IMR-90 (cell line): ENCODE measurements at regions not wholly inside any gene's neighbourhood (a gene's known extent, or its start where the extent isn't known, plus 50 kb on each side); places are given as distances from the start of the nearest gene placed in this dataset.

Source experiments
- ATAC-seq: fragments of 200-7000 bp; cut with Tn5 transposase; 2 replicates; pipeline ENCODE4 v1.9.1; 2020; ENCODE audit warnings: low read depth, mild to moderate bottlenecking, moderate library complexity
- BruUV-seq: library from RNA; stranded (reverse); fragments of 400-500 nt; replicated peaks from 2 replicates; lab custom pipeline; 2021; lab: Mats Ljungman, UMichigan
- CTCF ChIA-PET: fragments of 300-600 bp; formaldehyde crosslinking; extraction: SDS; loops from one replicate; lab custom pipeline; 2021; ENCODE audit warnings: antibody characterized with exemption; lab: Yijun Ruan, JAX
- POLR2A ChIA-PET: fragments of 300-600 bp; sonication (Branson Sonifier 250); formaldehyde crosslinking; loops from one replicate; lab custom pipeline; 2022; ENCODE audit warnings: antibody characterized with exemption; ENCODE audit not compliant: unreplicated experiment; lab: Charles Lee
- DNase-seq: peaks from one replicate; pipeline ENCODE4 v3.0.0; 2013
- H2AFZ ChIP-seq: replicated peaks from 2 replicates; pipeline ENCODE3; 2013; ENCODE audit warnings: low read length, mild to moderate bottlenecking; ENCODE audit not compliant: poor library complexity
- H2AK5ac ChIP-seq: 2 replicates; pipeline ENCODE4 v1.6.1; 2013; ENCODE audit warnings: low read depth, low read length, inconsistent platforms
- H2AK9ac ChIP-seq: replicated peaks from 2 replicates; pipeline ENCODE3; 2013; ENCODE audit warnings: mild to moderate bottlenecking, low read depth, low read length, moderate library complexity; ENCODE audit not compliant: poor library complexity
- H2BK120ac ChIP-seq: 2 replicates; pipeline ENCODE4 v1.6.1; 2013; ENCODE audit warnings: low read depth, low read length, inconsistent platforms
- H2BK15ac ChIP-seq: 3 replicates; pipeline ENCODE4 v1.6.1; 2013; ENCODE audit warnings: low read depth, low read length, inconsistent platforms
- H2BK20ac ChIP-seq: 2 replicates; pipeline ENCODE4 v1.6.1; 2013; ENCODE audit warnings: low read depth, mild to moderate bottlenecking, inconsistent platforms, low read length, moderate library complexity
- H2BK5ac ChIP-seq: 2 replicates; pipeline ENCODE4 v1.6.1; 2013; ENCODE audit warnings: mild to moderate bottlenecking, low read depth, low read length, inconsistent platforms; ENCODE audit not compliant: poor library complexity, severe bottlenecking
- H3K14ac ChIP-seq: replicated peaks from 2 replicates; pipeline ENCODE4 v1.6.1; 2013; ENCODE audit warnings: low read depth, low read length, inconsistent platforms
- H3K18ac ChIP-seq: 2 replicates; pipeline ENCODE4 v1.6.1; 2013; ENCODE audit warnings: low read depth, low read length, control low read depth
- H3K23ac ChIP-seq: 2 replicates; pipeline ENCODE4 v1.6.1; 2013; ENCODE audit warnings: low read depth, low read length, inconsistent platforms
- H3K27ac ChIP-seq: 2 replicates; pipeline ENCODE4 v1.5.1; 2013; ENCODE audit warnings: mild to moderate bottlenecking, control low read depth, low read length; ENCODE audit not compliant: insufficient read depth
- H3K27me3 ChIP-seq: 2 replicates; pipeline ENCODE4 v1.6.1; 2013; ENCODE audit warnings: low read length; ENCODE audit not compliant: control insufficient read depth, insufficient read depth
- H3K36me3 ChIP-seq: 2 replicates; pipeline ENCODE4 v1.6.1; 2013; ENCODE audit warnings: low read length, mixed read lengths; ENCODE audit not compliant: control insufficient read depth, insufficient read depth
- H3K4ac ChIP-seq: 2 replicates; pipeline ENCODE4 v1.6.1; 2013; ENCODE audit warnings: low read depth, low read length, inconsistent platforms
- H3K4me1 ChIP-seq: 2 replicates; pipeline ENCODE4 v1.6.1; 2013; ENCODE audit warnings: low read length, mixed read lengths; ENCODE audit not compliant: control insufficient read depth, insufficient read depth
- H3K4me2 ChIP-seq: 2 replicates; pipeline ENCODE4 v1.6.1; 2013; ENCODE audit warnings: low read depth, mild to moderate bottlenecking, control low read depth, low read length, moderate library complexity
- H3K4me3 ChIP-seq: 2 replicates; pipeline ENCODE4 v1.5.1; 2013; ENCODE audit warnings: low read depth, mild to moderate bottlenecking, control low read depth, low read length, moderate library complexity; ENCODE audit not compliant: insufficient read depth
- H3K56ac ChIP-seq: 2 replicates; pipeline ENCODE4 v1.6.1; 2013; ENCODE audit warnings: low read length, inconsistent platforms; ENCODE audit not compliant: insufficient read depth; ENCODE audit errors: extremely low read depth
- H3K79me1 ChIP-seq, 2 experiments: 2 replicates each; pipeline ENCODE4 v1.6.1; 2013; ENCODE audit warnings: low read length in 2 of 2, inconsistent platforms in 1 of 2, low read depth in 1 of 2
- H3K9ac ChIP-seq: 2 replicates; pipeline ENCODE4 v1.6.1; 2013; ENCODE audit warnings: low read depth, low read length, control low read depth
- H3K9me1 ChIP-seq: 2 replicates; pipeline ENCODE4 v1.6.1; 2013; ENCODE audit warnings: low read length, inconsistent platforms; ENCODE audit not compliant: insufficient read depth
- H3K9me3 ChIP-seq: 2 replicates; pipeline ENCODE4 v1.6.1; 2013; ENCODE audit warnings: low read length; ENCODE audit not compliant: control insufficient read depth, insufficient read depth
- H4K20me1 ChIP-seq: 2 replicates; pipeline ENCODE4 v1.6.1; 2013; ENCODE audit warnings: low read length, inconsistent platforms; ENCODE audit not compliant: insufficient read depth
- H4K5ac ChIP-seq: 2 replicates; pipeline ENCODE4 v1.6.1; 2013; ENCODE audit warnings: mild to moderate bottlenecking, low read depth, low read length, control low read depth
- H4K8ac ChIP-seq, 2 experiments: 2 replicates each; pipeline ENCODE4 v1.6.1; 2013; ENCODE audit warnings: low read depth in 2 of 2, low read length in 2 of 2, control low read depth in 1 of 2, inconsistent platforms in 1 of 2
- H4K91ac ChIP-seq: 2 replicates; pipeline ENCODE4 v1.6.1; 2013; ENCODE audit warnings: low read depth, low read length, inconsistent platforms; ENCODE audit not compliant: insufficient read depth
- BHLHE40 ChIP-seq: fragments of 150-350 bp; IDR thresholded peaks from 2 replicates; pipeline ENCODE4 v1.6.1; 2016; ENCODE audit warnings: mild to moderate bottlenecking, low read depth, low read length
- CHD1 ChIP-seq: IDR thresholded peaks from 2 replicates; pipeline ENCODE4 v1.6.1; 2012; ENCODE audit warnings: low read depth, low read length, improper control_type of control experiment
- MAFK ChIP-seq: IDR thresholded peaks from 2 replicates; pipeline ENCODE4 v1.6.1; 2012; ENCODE audit warnings: low read depth, low read length, improper control_type of control experiment
- MAZ ChIP-seq: IDR thresholded peaks from 2 replicates; pipeline ENCODE4 v1.6.1; 2012; ENCODE audit warnings: low read depth, mild to moderate bottlenecking, low read length, improper control_type of control experiment, moderate library complexity, borderline replicate concordance
- NFE2L2 ChIP-seq: fragments of 150-350 bp; IDR thresholded peaks from 2 replicates; pipeline ENCODE4 v1.6.1; 2016; ENCODE audit warnings: low read depth, mild to moderate bottlenecking, low read length
- POLR2A ChIP-seq: IDR thresholded peaks from 2 replicates; pipeline ENCODE4 v1.6.1; 2012; ENCODE audit warnings: mild to moderate bottlenecking, low read depth, low read length
- RAD21 ChIP-seq: IDR thresholded peaks from 2 replicates; pipeline ENCODE4 v1.6.1; 2012; ENCODE audit warnings: low read length, improper control_type of control experiment
- RCOR1 ChIP-seq: IDR thresholded peaks from 2 replicates; pipeline ENCODE4 v1.6.1; 2012; ENCODE audit warnings: mild to moderate bottlenecking, low read length, improper control_type of control experiment; ENCODE audit not compliant: insufficient replicate concordance
- RFX5 ChIP-seq: IDR thresholded peaks from 2 replicates; pipeline ENCODE4 v1.8.0; 2012; ENCODE audit warnings: low read depth, mild to moderate bottlenecking, low read length, moderate library complexity
- SMC3 ChIP-seq: fragments of 150-350 bp; IDR thresholded peaks from 2 replicates; pipeline ENCODE4 v1.6.1; 2016; ENCODE audit warnings: low read depth, mild to moderate bottlenecking, antibody characterized with exemption, low read length, moderate library complexity
- WGBS, 2 experiments: methylation state at CpG; one replicate each; pipeline versions ENCODE4 v1.1.5 to v1.1.7; 2013; ENCODE audit warnings: missing lambda C conversion rate in 2 of 2; ENCODE audit not compliant: insufficient read length in 1 of 2; ENCODE audit errors: extremely low coverage in 2 of 2; 5-methylcytosine and 5-hydroxymethylcytosine counted together
- dilution Hi-C: fragments of 300-500 bp; cut with HindIII; formaldehyde crosslinking; loops from one replicate; pipeline ENCODE4 v1.14.3; 2018; ENCODE audit warnings: low sequenced_read_pairs; ENCODE audit not compliant: unreplicated experiment
- in situ Hi-C: fragments of 300-500 bp; cut with MboI; formaldehyde crosslinking; loops from 3 replicates; pipeline ENCODE4 v1.14.3; 2019; ENCODE audit warnings: low sequenced_read_pairs, inconsistent platforms, mixed read lengths
- intact Hi-C: fragments of 100-400 bp; cut with micrococcal nuclease; formaldehyde crosslinking; loops from 2 replicates; pipeline ENCODE4 v1.10.0; 2022
- TF ChIP-seq, protein P1 (sequence below): conservative IDR thresholded peaks from 2 replicates; pipeline ENCODE4 v1.5.1; 2012; ENCODE audit warnings: mild to moderate bottlenecking, low read depth, low read length, improper control_type of control experiment
- TF ChIP-seq, protein P2 (sequence below): fragments of 150-350 bp; IDR thresholded peaks from 2 replicates; pipeline ENCODE4 v1.6.1; 2017; ENCODE audit warnings: mild to moderate bottlenecking, antibody characterized with exemption, low read length, low read depth

DNA sequence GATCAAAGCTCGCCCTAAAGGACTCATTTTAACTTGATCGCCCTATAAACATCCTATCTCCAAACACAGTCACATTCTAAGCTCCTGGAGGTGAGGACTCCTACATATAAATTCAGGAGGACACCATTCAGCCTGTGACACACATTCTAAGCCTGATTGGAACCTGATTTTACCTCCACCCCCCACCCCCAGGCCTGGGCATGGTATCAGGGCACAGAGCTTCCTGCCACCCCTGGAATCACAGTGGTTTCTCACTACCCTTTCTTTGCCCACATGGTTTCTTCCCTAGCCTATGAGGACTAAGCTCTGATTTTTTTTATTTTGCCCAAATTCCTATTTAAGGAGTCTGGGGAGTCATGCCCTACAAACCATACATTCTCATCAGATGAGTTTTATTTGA is 428.1 kb upstream of the ID2 start:
- no peak overlapping the region for H3K9ac ChIP-seq

More for the DNA sequence above, 428.1 kb upstream of the ID2 start:
- H2BK20ac ChIP-seq = no peak overlapping the region
- H3K4ac ChIP-seq = no peak overlapping the region
- ChIA-PET POLR2A (no interaction called here), CTCF (no interaction called here)
- no peak overlapping the region for H3K4me2 ChIP-seq
- H3K9me3 ChIP-seq = no peaks in the 10 kb centered on the region
- BruUV-seq = no TSS peak
- intact Hi-C loops = no loop called here
- TF ChIP-seq MAFK = no peak
- no peak for TF ChIP-seq RFX5
- TF ChIP-seq, protein P1, sequence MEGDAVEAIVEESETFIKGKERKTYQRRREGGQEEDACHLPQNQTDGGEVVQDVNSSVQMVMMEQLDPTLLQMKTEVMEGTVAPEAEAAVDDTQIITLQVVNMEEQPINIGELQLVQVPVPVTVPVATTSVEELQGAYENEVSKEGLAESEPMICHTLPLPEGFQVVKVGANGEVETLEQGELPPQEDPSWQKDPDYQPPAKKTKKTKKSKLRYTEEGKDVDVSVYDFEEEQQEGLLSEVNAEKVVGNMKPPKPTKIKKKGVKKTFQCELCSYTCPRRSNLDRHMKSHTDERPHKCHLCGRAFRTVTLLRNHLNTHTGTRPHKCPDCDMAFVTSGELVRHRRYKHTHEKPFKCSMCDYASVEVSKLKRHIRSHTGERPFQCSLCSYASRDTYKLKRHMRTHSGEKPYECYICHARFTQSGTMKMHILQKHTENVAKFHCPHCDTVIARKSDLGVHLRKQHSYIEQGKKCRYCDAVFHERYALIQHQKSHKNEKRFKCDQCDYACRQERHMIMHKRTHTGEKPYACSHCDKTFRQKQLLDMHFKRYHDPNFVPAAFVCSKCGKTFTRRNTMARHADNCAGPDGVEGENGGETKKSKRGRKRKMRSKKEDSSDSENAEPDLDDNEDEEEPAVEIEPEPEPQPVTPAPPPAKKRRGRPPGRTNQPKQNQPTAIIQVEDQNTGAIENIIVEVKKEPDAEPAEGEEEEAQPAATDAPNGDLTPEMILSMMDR = no peak
- TF ChIP-seq, protein P2, sequence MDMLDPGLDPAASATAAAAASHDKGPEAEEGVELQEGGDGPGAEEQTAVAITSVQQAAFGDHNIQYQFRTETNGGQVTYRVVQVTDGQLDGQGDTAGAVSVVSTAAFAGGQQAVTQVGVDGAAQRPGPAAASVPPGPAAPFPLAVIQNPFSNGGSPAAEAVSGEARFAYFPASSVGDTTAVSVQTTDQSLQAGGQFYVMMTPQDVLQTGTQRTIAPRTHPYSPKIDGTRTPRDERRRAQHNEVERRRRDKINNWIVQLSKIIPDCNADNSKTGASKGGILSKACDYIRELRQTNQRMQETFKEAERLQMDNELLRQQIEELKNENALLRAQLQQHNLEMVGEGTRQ = no peak
- TF ChIP-seq NFE2L2 = no peak
- TF ChIP-seq CHD1 = no peak
- no peak for TF ChIP-seq BHLHE40
- TF ChIP-seq RAD21 = no peak
- no peak for TF ChIP-seq POLR2A
- no peak for TF ChIP-seq RCOR1
- no peak for TF ChIP-seq SMC3
- no peak for TF ChIP-seq MAZ
- no peak overlapping the region for H4K91ac ChIP-seq
- no peaks in the 10 kb centered on the region for H3K79me1 ChIP-seq
- H4K8ac ChIP-seq = no peak overlapping the region
- H4K20me1 ChIP-seq = no peaks in the 10 kb centered on the region
- no CpG with 5 or more reads among the region's 2 CpGs for WGBS, 2 experiments
- H2BK120ac ChIP-seq = no peak overlapping the region
- no peak overlapping the region for H2AFZ ChIP-seq
- dilution Hi-C loops = no loop called here
- no peak overlapping the region for H2AK9ac ChIP-seq
- H3K4me3 ChIP-seq = no peak overlapping the region
- no peak overlapping the region for H3K56ac ChIP-seq
- no peaks in the 10 kb centered on the region; the same call in 1 of the 2 replicates for H3K27me3 ChIP-seq
- in situ Hi-C loops = no loop called here
- H3K36me3 ChIP-seq = no peaks in the 10 kb centered on the region
- no peak overlapping the region for H3K27ac ChIP-seq
- no peak overlapping the region for H2BK15ac ChIP-seq
- ATAC-seq (no peak), DNase-seq (no peak)
- no peak overlapping the region for H2AK5ac ChIP-seq
- H3K9me1 ChIP-seq = no peaks in the 10 kb centered on the region
- no peak overlapping the region for H3K18ac ChIP-seq
- no peak overlapping the region for H3K14ac ChIP-seq
- H3K4me1 ChIP-seq = peaks cover 1% of the 10 kb centered on the region; the same call in 1 of the 2 replicates
- no peak overlapping the region for H3K23ac ChIP-seq
- H4K5ac ChIP-seq = no peak overlapping the region
- no peak overlapping the region for H2BK5ac ChIP-seq
